GM03348 (cell line): ENCODE measurements at regions not wholly inside any gene's neighbourhood (a gene's known extent, or its start where the extent isn't known, plus 50 kb on each side); places are given as distances from the start of the nearest gene placed in this dataset.
"Not testable (repeated sequence)": the region's sequence is repeated elsewhere in the genome, so short reads cannot be mapped to it uniquely, and the experiment has no call there.

Experiments used
- DNase-seq: peaks from one replicate; pipeline ENCODE4 v3.0.0; 2012; ENCODE audit warnings: low spot score

- no peak for DNase-seq
Observed at GRCh38 chr10:21141946-21142492, 244.9 kb upstream of the NEBL start.

DNA sequence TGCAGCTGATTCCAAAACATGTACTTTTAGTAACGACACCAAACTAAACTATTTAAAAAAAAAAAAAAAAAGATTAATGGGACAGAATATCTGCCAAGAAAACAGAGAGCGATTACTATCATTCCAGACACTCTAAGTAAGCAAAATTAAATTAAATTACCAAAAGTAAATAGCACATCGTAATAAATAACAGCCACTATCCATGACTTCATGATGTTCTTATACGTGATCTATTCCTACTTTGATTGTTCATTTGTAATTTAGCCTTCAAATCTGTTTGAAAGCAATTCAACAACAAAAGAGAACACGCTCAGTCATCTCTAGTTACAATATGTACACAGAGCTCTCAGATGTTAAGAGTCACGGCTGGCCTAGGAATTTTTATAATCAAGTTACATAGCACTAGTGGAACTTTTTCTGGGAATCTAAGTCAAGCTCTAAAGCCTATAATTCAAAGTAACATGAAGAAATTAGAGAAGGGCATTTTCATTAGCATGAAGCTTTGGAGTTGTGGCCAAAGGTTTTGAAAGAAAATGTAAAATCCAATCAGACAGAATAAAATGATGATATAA, 241.7 kb upstream of the NEBL start:
- no peak for DNase-seq

GRCh38 chr10:21135023-21135931, 238.2 kb upstream of the NEBL start:
- DNase-seq = no peak

GRCh38 chr10:21134645-21135022, 237.5 kb upstream of the NEBL start:
- no peak for DNase-seq

GRCh38 chr10:21130683-21131442, 233.8 kb upstream of the NEBL start:
- DNase-seq = no peak

- DNase-seq = no peak
Observed at GRCh38 chr10:21130108-21130507, 233.0 kb upstream of the NEBL start.

DNA sequence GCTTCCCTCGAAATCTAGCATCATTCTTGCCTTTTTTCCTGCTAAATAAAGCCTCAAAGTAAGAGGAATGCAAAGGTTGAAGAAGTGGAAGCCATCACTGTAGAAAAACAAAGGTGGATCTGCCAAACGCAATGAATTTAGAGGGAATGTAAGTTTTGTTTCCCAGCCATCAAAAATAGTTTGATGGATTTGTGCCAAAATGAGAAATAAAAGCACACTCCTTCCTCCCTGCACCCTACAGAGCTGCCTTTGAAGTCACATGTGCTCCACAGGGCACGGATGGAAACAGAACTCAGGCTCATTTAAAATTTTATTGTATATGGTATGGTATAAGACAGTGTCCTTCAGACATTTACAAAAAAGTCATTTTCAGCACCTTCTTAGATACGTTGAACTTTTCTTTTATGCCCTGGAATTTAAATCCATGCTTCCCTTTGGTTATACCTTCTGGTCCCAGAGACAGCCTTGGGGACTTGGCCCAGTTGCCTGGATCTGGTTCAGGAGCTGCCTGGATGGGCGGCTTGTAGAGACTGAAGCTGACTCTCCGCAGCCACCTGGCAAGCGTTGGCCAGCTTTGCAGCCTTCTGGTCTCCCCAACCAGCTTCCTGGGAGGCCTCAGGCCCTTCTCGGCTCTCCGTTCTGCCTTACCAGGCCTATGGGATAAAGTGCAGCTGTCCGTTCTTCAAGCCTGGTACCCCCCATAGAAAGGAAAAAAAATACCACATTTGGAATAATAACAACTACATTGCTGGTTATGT, 228.5 kb upstream of the NEBL start:
- DNase-seq = no peak

GRCh38 chr10:21122907-21123306, 225.8 kb upstream of the NEBL start:
- DNase-seq = no peak

GRCh38 chr10:21121822-21122221, 224.7 kb upstream of the NEBL start:
- DNase-seq = not testable (repeated sequence)

DNA sequence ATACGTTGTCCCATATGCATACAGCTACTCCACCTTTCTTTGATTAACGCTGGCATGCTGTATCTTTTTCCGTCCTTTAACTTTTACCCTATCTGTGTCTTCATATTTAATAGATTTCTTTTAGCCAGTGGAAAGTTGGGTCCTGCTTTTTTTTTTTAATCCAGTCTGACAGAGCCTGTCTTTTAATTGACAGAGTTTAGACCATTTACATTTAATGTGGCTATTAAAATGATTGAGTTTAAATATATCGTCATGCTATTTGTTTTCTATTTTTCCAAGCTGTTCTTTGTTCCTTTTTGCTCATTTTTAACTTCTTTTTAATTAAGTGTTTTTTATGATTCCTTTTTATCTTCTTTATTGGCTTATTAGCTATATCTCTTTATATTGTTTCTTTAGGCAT, 217.6 kb upstream of the NEBL start:
- DNase-seq = no peak

GRCh38 chr10:21110358-21110757, 213.2 kb upstream of the NEBL start:
- no peak for DNase-seq

- DNase-seq = not testable (repeated sequence)
Observed at GRCh38 chr10:21106931-21107330, 209.8 kb upstream of the NEBL start.

GRCh38 chr10:21105331-21105730, 208.2 kb upstream of the NEBL start:
- not testable (repeated sequence) for DNase-seq

GRCh38 chr10:21100871-21101514, 203.9 kb upstream of the NEBL start:
- no peak for DNase-seq

- DNase-seq = no peak
Observed at GRCh38 chr10:21100190-21100589, 203.1 kb upstream of the NEBL start.

DNA sequence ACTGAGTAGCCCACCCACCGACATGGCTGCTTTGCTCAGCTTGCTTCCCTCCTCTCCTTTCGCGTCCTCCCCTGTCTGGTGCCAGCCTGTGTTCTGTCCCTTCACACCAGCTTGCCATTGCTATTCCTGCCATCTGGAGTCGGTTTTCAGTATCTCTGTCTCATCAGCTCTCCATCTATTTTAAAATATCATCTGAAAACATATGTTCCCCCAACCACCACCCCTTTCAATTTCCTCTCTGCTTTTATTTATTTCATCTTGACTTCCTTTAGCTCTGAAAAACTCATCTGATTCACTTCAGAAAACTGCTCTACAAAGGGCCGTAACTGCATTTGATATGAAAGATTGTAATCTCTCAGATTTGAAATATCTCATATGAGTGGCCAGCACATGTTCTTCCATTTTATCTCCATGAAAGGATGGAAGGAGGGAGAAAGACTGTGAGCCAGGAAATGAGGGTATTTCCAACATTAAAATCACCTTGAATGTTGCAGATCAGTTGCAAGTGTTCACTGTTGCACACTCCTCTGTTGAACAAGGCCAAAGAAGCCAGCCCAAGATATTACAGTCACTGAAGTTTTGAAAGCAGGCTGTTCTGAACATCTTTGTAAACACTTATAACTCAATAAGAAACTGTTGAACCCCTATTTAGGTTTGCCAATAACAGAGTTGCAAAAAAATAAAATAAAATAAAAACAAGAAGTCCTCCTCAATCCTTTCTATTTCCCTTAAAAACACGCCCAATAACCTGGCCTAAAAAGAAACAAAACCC, 202.4 kb upstream of the NEBL start:
- no peak for DNase-seq

GRCh38 chr10:21097926-21098355, 200.8 kb upstream of the NEBL start:
- DNase-seq = no peak

GRCh38 chr10:21095494-21096055, 198.5 kb upstream of the NEBL start:
- no peak for DNase-seq

DNA sequence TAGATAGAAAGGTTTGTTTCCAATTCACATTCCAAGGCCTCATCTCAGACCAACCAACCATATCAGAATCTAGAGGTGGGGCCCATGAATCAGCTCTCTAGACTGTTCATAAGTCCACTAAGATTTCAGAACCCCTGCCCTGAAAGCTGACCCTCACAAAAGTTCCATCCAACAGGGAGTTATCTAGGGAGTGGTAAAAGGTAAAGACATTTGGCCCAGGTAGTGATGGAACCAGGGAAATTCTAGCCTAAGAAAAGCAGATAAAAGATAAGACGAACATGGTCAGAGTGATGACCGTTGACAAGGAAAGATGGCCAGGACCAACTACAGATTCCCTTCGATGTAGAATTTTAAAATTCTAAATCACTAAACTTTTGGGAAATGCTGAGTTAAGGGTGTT, 198.0 kb upstream of the NEBL start:
- DNase-seq = no peak
